Activated naive CD8-positive, alpha-beta T cell treated with anti-CD3 and anti-CD28 coated beads, Interleukin-2, amount 50 U/mL, for 24 hours (primary cell): ENCODE measurements at regions not wholly inside any gene's neighbourhood (a gene's known extent, or its start where the extent isn't known, plus 50 kb on each side); places are given as distances from the start of the nearest gene placed in this dataset.
"Not testable (repeated sequence)": the region's sequence is repeated elsewhere in the genome, so short reads cannot be mapped to it uniquely, and the experiment has no call there.

ENCODE experiments used
- ATAC-seq: fragments of 150-1000 bp; cut with Tn5 transposase; one replicate; pipeline ENCODE4 v1.10.0; 2021
- DNase-seq: peaks from one replicate; pipeline ENCODE4 v3.0.0; 2021
- H3K27ac Mint-ChIP-seq: one replicate; pipeline ENCODE4 v1.8.0; 2021; ENCODE audit warnings: mild to moderate bottlenecking, mixed read lengths
- H3K27me3 Mint-ChIP-seq: one replicate; pipeline ENCODE4 v1.8.0; 2021; ENCODE audit warnings: mixed read lengths
- H3K36me3 Mint-ChIP-seq: one replicate; pipeline ENCODE4 v1.8.0; 2021; ENCODE audit warnings: low read depth, mixed read lengths
- H3K4me1 Mint-ChIP-seq: one replicate; pipeline ENCODE4 v1.8.0; 2021; ENCODE audit warnings: mixed read lengths
- H3K4me3 Mint-ChIP-seq: one replicate; pipeline ENCODE4 v1.8.0; 2021; ENCODE audit warnings: mild to moderate bottlenecking, moderate library complexity, mixed read lengths
- H3K9me3 Mint-ChIP-seq: one replicate; pipeline ENCODE4 v1.8.0; 2021; ENCODE audit warnings: mixed read lengths

GRCh38 chr5:57041570-57041969 lies 89.6 kb upstream of the MIER3 start:
- Mint-ChIP-seq H3K4me1 (no peaks in the 10 kb centered on the region), H3K27ac (no peak overlapping the region), H3K9me3 (no peaks in the 10 kb centered on the region), H3K36me3 (no peaks in the 10 kb centered on the region), H3K27me3 (no peaks in the 10 kb centered on the region), H3K4me3 (no peak overlapping the region)
- ATAC-seq (no peak), DNase-seq (no peak)

GRCh38 chr5:57042524-57042931 lies 90.6 kb upstream of the MIER3 start:
- ATAC-seq (no peak), DNase-seq (no peak)
- Mint-ChIP-seq H3K27ac (no peak overlapping the region), H3K4me3 (no peak overlapping the region), H3K27me3 (no peaks in the 10 kb centered on the region), H3K36me3 (no peaks in the 10 kb centered on the region), H3K4me1 (no peaks in the 10 kb centered on the region), H3K9me3 (no peaks in the 10 kb centered on the region)

GRCh38 chr5:57054135-57054534 lies 102.2 kb upstream of the MIER3 start:
- ATAC-seq (no peak), DNase-seq (no peak)
- Mint-ChIP-seq H3K27me3 (peaks cover 6% of the 10 kb centered on the region), H3K4me1 (no peaks in the 10 kb centered on the region), H3K9me3 (no peaks in the 10 kb centered on the region), H3K4me3 (no peak overlapping the region), H3K36me3 (no peaks in the 10 kb centered on the region), H3K27ac (no peak overlapping the region)

GRCh38 chr5:57054671-57055070 lies 102.7 kb upstream of the MIER3 start:
- DNase-seq: no peak
- no peak overlapping the region for H3K4me3 Mint-ChIP-seq

GRCh38 chr5:57055731-57056130 lies 103.8 kb upstream of the MIER3 start:
- H3K27me3 Mint-ChIP-seq: peaks cover 6% of the 10 kb centered on the region
- DNase-seq (no peak), ATAC-seq (no peak)
- no peak overlapping the region for H3K27ac Mint-ChIP-seq
- H3K4me1 Mint-ChIP-seq: no peaks in the 10 kb centered on the region
- no peaks in the 10 kb centered on the region for H3K36me3 Mint-ChIP-seq
- no peaks in the 10 kb centered on the region for H3K9me3 Mint-ChIP-seq
- H3K4me3 Mint-ChIP-seq: no peak overlapping the region

More at GRCh38 chr5:57054671-57055070, 102.7 kb upstream of the MIER3 start:
- no peaks in the 10 kb centered on the region for H3K9me3 Mint-ChIP-seq
- no peaks in the 10 kb centered on the region for H3K36me3 Mint-ChIP-seq
- H3K27ac Mint-ChIP-seq: no peak overlapping the region
- H3K27me3 Mint-ChIP-seq: peaks cover 6% of the 10 kb centered on the region
- ATAC-seq: no peak
- no peaks in the 10 kb centered on the region for H3K4me1 Mint-ChIP-seq

GRCh38 chr5:57063773-57064172 lies 110.1 kb upstream of the GPBP1 start:
- Mint-ChIP-seq H3K36me3 (no peaks in the 10 kb centered on the region), H3K27ac (no peak overlapping the region), H3K9me3 (peaks cover 16% of the 10 kb centered on the region), H3K4me3 (no peak overlapping the region), H3K4me1 (no peaks in the 10 kb centered on the region), H3K27me3 (peaks cover 10% of the 10 kb centered on the region)
- no peak for DNase-seq
- ATAC-seq: no peak

- peaks cover 10% of the 10 kb centered on the region for H3K27me3 Mint-ChIP-seq
- H3K4me3 Mint-ChIP-seq: no peak overlapping the region
- H3K27ac Mint-ChIP-seq: no peak overlapping the region
- no peak for ATAC-seq
- no peaks in the 10 kb centered on the region for H3K4me1 Mint-ChIP-seq
- no peaks in the 10 kb centered on the region for H3K36me3 Mint-ChIP-seq
- H3K9me3 Mint-ChIP-seq: peaks cover 22% of the 10 kb centered on the region
- no peak for DNase-seq
Observed at GRCh38 chr5:57066924-57067596, 106.8 kb upstream of the GPBP1 start.

GRCh38 chr5:57067597-57067924 lies 106.3 kb upstream of the GPBP1 start:
- DNase-seq (no peak), ATAC-seq (no peak)
- Mint-ChIP-seq H3K4me3 (no peak overlapping the region), H3K27ac (no peak overlapping the region), H3K27me3 (peaks cover 12% of the 10 kb centered on the region), H3K9me3 (peaks cover 22% of the 10 kb centered on the region), H3K4me1 (no peaks in the 10 kb centered on the region), H3K36me3 (no peaks in the 10 kb centered on the region)

- H3K4me1 Mint-ChIP-seq: no peaks in the 10 kb centered on the region
- H3K4me3 Mint-ChIP-seq: no peak overlapping the region
- peaks cover 22% of the 10 kb centered on the region for H3K9me3 Mint-ChIP-seq
- no peak overlapping the region for H3K27ac Mint-ChIP-seq
- peaks cover 13% of the 10 kb centered on the region for H3K27me3 Mint-ChIP-seq
- H3K36me3 Mint-ChIP-seq: no peaks in the 10 kb centered on the region
- ATAC-seq (no peak), DNase-seq (no peak)
Observed at GRCh38 chr5:57069115-57069835, 104.6 kb upstream of the GPBP1 start.

- Mint-ChIP-seq H3K36me3 (no peaks in the 10 kb centered on the region), H3K9me3 (peaks cover 5% of the 10 kb centered on the region)
Observed at GRCh38 chr5:57072218-57072892, 101.5 kb upstream of the GPBP1 start.

GRCh38 chr5:57082441-57083067 lies 91.3 kb upstream of the GPBP1 start:
- H3K9me3 Mint-ChIP-seq: no peaks in the 10 kb centered on the region
- H3K36me3 Mint-ChIP-seq: no peaks in the 10 kb centered on the region
- H3K27me3 Mint-ChIP-seq: peaks cover 5% of the 10 kb centered on the region
- H3K4me1 Mint-ChIP-seq: no peaks in the 10 kb centered on the region
- H3K4me3 Mint-ChIP-seq: no peak overlapping the region
- ATAC-seq (no peak), DNase-seq (no peak)
- H3K27ac Mint-ChIP-seq: no peak overlapping the region

More at GRCh38 chr5:57072218-57072892, 101.5 kb upstream of the GPBP1 start:
- H3K4me3 Mint-ChIP-seq: no peak overlapping the region
- ATAC-seq: no peak
- H3K4me1 Mint-ChIP-seq: no peaks in the 10 kb centered on the region
- H3K27me3 Mint-ChIP-seq: peaks cover 7% of the 10 kb centered on the region
- no peak overlapping the region for H3K27ac Mint-ChIP-seq
- no peak for DNase-seq

- Mint-ChIP-seq H3K27me3 (peaks cover 5% of the 10 kb centered on the region), H3K27ac (no peak overlapping the region), H3K9me3 (no peaks in the 10 kb centered on the region), H3K4me1 (no peaks in the 10 kb centered on the region), H3K4me3 (no peak overlapping the region), H3K36me3 (no peaks in the 10 kb centered on the region)
- DNase-seq: no peak
- ATAC-seq: peak; percentile 4
Observed at GRCh38 chr5:57085306-57086081, 88.4 kb upstream of the GPBP1 start.

GRCh38 chr5:57087947-57088346 lies 85.9 kb upstream of the GPBP1 start:
- H3K4me3 Mint-ChIP-seq, H3K9me3 Mint-ChIP-seq, ATAC-seq, H3K27me3 Mint-ChIP-seq, H3K27ac Mint-ChIP-seq, H3K4me1 Mint-ChIP-seq, H3K36me3 Mint-ChIP-seq, DNase-seq: not testable (repeated sequence)
